Erythroblast (primary cell): ENCODE measurements at regions not wholly inside any gene's neighbourhood (a gene's known extent, or its start where the extent isn't known, plus 50 kb on each side); places are given as distances from the start of the nearest gene placed in this dataset.

ENCODE experiments used
- DNase-seq, 2 experiments: peaks; one replicate each; lab custom pipeline; 2025; lab: John Stamatoyannopoulos, UW
- GATA1 ChIP-seq: IDR thresholded peaks from 2 replicates; pipeline ENCODE4 v1.6.1; 2011; ENCODE audit warnings: low read depth, mild to moderate bottlenecking, control low read depth, low read length, moderate library complexity
- POLR2A ChIP-seq: IDR thresholded peaks from 2 replicates; pipeline ENCODE4 v1.6.1; 2011; ENCODE audit warnings: mild to moderate bottlenecking, low read length

GRCh38 chr16:17543073-17543472 is 72.3 kb upstream of the XYLT1 start:
- TF ChIP-seq GATA1, result no peak
- no peak for TF ChIP-seq POLR2A
- DNase-seq, result no peak

- no peak for TF ChIP-seq POLR2A
- TF ChIP-seq GATA1, result no peak
- no peak for DNase-seq
These were observed 70.6 kb upstream of the XYLT1 start for GRCh38 chr16:17541324-17541723.

GRCh38 chr16:17538927-17539326 is 68.2 kb upstream of the XYLT1 start:
- no peak for DNase-seq
- no peak for TF ChIP-seq POLR2A
- no peak for TF ChIP-seq GATA1

DNA sequence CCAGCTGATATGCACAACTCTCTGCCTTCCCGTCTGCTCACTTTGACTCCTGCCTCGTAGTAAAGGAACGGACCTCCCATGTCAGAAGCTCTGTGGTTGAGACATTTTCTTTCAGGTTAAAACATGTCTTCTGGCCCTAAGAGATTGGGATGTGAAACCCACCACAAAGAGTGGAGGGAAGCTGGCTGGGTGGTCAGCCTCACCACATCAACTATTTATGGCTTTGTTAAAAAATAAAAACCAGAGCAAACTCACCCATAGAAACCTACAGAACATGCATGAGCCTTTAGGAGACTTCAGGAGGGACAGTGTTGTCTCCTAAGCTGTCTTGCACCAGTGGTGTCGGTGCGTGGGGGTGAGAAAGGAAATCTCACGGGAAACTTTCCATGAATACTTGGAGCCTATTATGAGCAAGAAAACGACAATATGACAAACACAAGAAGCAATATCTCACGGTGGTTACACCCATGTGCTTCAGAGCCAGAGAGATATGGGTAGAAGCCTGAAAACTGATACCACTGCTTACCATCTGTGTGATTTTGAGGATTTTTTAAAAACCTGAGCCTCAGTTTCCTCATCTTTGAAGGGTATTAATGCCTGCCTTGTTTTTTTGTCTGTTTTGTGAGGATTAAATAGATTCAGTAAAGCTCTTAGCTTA is 61.7 kb upstream of the XYLT1 start:
- no peak for DNase-seq

GRCh38 chr16:17529982-17530760 is 59.4 kb upstream of the XYLT1 start:
- TF ChIP-seq POLR2A (no peak), GATA1 (no peak)
- DNase-seq, result no peak

More for the DNA sequence above, 61.7 kb upstream of the XYLT1 start:
- TF ChIP-seq POLR2A, result no peak
- TF ChIP-seq GATA1, result no peak

GRCh38 chr16:17526956-17527937 is 56.5 kb upstream of the XYLT1 start:
- DNase-seq, result no peak
- no peak for TF ChIP-seq POLR2A
- no peak for TF ChIP-seq GATA1

DNA sequence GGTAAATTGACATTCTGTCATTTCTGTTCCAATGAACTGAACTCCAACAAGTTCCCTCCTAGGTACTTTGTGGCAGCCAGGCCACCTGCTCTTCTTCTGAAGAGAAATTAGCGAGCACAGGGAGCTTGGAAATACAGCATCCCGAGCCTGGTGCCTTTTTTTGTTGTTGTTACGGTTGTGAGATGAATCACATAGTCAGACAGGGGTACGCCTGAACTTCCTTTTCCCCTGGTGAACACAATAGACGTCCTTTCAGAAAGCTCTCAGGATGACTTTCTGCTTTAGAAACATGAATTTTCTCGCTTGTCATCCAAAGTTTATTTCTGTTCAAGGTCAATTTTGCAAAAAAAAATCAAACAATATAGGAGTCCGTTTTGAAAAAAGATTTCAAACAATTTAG is 53.9 kb upstream of the XYLT1 start:
- no peak for DNase-seq
- TF ChIP-seq GATA1 (no peak), POLR2A (no peak)

DNA sequence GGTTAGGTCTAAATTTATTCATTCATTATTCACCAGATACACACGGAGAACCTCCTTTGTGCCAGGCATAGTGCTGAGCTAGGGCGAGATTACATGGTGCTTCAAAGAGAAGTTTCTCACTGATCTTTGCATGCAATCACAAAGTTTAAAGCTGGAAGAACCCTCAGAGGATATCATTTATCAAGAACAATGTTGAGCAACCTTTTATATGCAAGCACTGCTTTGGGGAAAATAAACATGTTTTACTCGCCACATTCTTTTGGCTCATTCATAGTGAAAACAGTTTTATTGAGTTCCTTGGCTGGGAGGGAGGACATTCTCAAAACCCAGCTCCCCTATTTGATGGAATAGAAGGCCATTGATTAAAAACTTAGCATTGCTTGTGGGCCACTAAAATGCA is 49.8 kb upstream of the XYLT1 start:
- no peak for DNase-seq
- TF ChIP-seq GATA1 (no peak), POLR2A (no peak)
